A549 (cell line): ENCODE measurements at regions not wholly inside any gene's neighbourhood (a gene's known extent, or its start where the extent isn't known, plus 50 kb on each side); places are given as distances from the start of the nearest gene placed in this dataset.

ENCODE experiments used
- ATAC-seq, 2 experiments: fragments of 200-7000 bp in 1 of 2; fragments of >200 bp in 1 of 2; cut with Nextera tagmentation in 1 of 2; cut with Tn5 transposase in 1 of 2; 3 replicates each; pipeline versions ENCODE4 v1.8.0 to v1.9.1; 2018 to 2020; ENCODE audit warnings: mild to moderate bottlenecking in 1 of 2, moderate library complexity in 1 of 2
- CTCF ChIA-PET: fragments of 300-600 bp; sonication (Branson Sonifier 250); formaldehyde crosslinking; extraction: SDS; loops from one replicate; lab custom pipeline; 2021; ENCODE audit warnings: antibody characterized with exemption, inconsistent platforms; lab: Yijun Ruan, JAX
- POLR2A ChIA-PET: fragments of 350-600 bp; formaldehyde crosslinking; extraction: SDS; loops from one replicate; lab custom pipeline; 2021; ENCODE audit warnings: antibody characterized with exemption, inconsistent platforms; lab: Yijun Ruan, JAX
- DNase-seq, 2 experiments: peaks; one replicate each; pipeline versions ENCODE4 v3.0.0 to v3.0.0-alpha.2; 2011 to 2016; ENCODE audit warnings: low read depth in 1 of 2, low spot score in 1 of 2
- FAIRE-seq: peaks from 2 replicates; lab custom pipeline; 2011; peaks lifted over from hg19 to GRCh38; lab: Jason Lieb, UNC
- H3K27ac ChIP-seq, 2 experiments: fragments of >200 bp; sonication (Bioruptor Twin); formaldehyde crosslinking; 3 replicates each; pipeline ENCODE4 v1.5.1; 2016 to 2017
- H3K4me1 ChIP-seq: fragments of >200 bp; sonication (Bioruptor Twin); formaldehyde crosslinking; 3 replicates; pipeline ENCODE4 v1.6.1; 2016
- H3K4me2 ChIP-seq: fragments of >200 bp; sonication (Bioruptor Twin); formaldehyde crosslinking; 3 replicates; pipeline ENCODE4 v1.6.1; 2016
- H3K4me3 ChIP-seq: fragments of >200 bp; sonication (Bioruptor Twin); formaldehyde crosslinking; 3 replicates; pipeline ENCODE4 v1.5.1; 2016
- H3K9me3 ChIP-seq: fragments of >200 bp; sonication (Bioruptor Twin); formaldehyde crosslinking; 3 replicates; pipeline ENCODE4 v1.6.1; 2016
- BHLHE40 ChIP-seq: IDR thresholded peaks from 2 replicates; pipeline ENCODE4 v1.6.1; 2012; ENCODE audit warnings: low read depth, low read length, inconsistent platforms
- CBX2 ChIP-seq: fragments of 200-600 bp; sonication (generic); IDR thresholded peaks from 2 replicates; pipeline ENCODE4 v1.6.1; 2016; ENCODE audit warnings: low read depth, mild to moderate bottlenecking, borderline replicate concordance
- CEBPB ChIP-seq, 2 experiments: fragments of >200 bp in 1 of 2; sonication (Bioruptor Twin) in 1 of 2; formaldehyde crosslinking in 1 of 2; IDR thresholded peaks; 2 replicates each; pipeline ENCODE4 v1.6.1; 2012 to 2016
- CHD2 ChIP-seq: fragments of 150-350 bp; IDR thresholded peaks from 2 replicates; pipeline ENCODE4 v1.6.1; 2014; ENCODE audit warnings: low read length; ENCODE audit not compliant: partially characterized antibody
- EP300 ChIP-seq, 2 experiments: fragments of >200 bp; sonication (Bioruptor Twin); formaldehyde crosslinking; IDR thresholded peaks; 2 replicates in 1 of 2; 3 replicates in 1 of 2; pipeline ENCODE4 v1.6.1; 2016 to 2017
- FOSL2 ChIP-seq, 2 experiments: fragments of 450-650 bp in 1 of 2; fragments of >200 bp in 1 of 2; sonication (Bioruptor Twin) in 1 of 2; formaldehyde crosslinking; IDR thresholded peaks; 2 replicates each; pipeline versions ENCODE4 v1.5.0 to v1.6.1; 2016 to 2020; ENCODE audit warnings: mild to moderate bottlenecking in 1 of 2, moderate library complexity in 1 of 2
- HOXA7 ChIP-seq: fragments of 250-450 bp; sonication (Bioruptor Pico); IDR thresholded peaks from 2 replicates; pipeline ENCODE4 v1.5.0; 2020; ENCODE audit warnings: mild to moderate bottlenecking, moderate library complexity
- JUNB ChIP-seq: fragments of >200 bp; sonication (Bioruptor Twin); formaldehyde crosslinking; IDR thresholded peaks from 2 replicates; pipeline ENCODE4 v1.6.1; 2016
- KDM1A ChIP-seq: fragments of 200-600 bp; sonication (generic); IDR thresholded peaks from 2 replicates; pipeline ENCODE4 v1.6.1; 2016; ENCODE audit warnings: low read depth, mild to moderate bottlenecking
- KDM5A ChIP-seq: fragments of 200-600 bp; sonication (generic); IDR thresholded peaks from 2 replicates; pipeline ENCODE4 v1.6.1; 2016; ENCODE audit warnings: antibody characterized with exemption, mild to moderate bottlenecking
- MYC ChIP-seq: IDR thresholded peaks from 2 replicates; pipeline ENCODE4 v1.6.1; 2012; ENCODE audit warnings: mild to moderate bottlenecking, inconsistent platforms, low read length, improper control_type of control experiment, borderline replicate concordance
- POLR2A ChIP-seq: IDR thresholded peaks from 2 replicates; pipeline ENCODE4 v1.6.1; 2012; ENCODE audit warnings: mild to moderate bottlenecking, low read length
- RAD21 ChIP-seq, 2 experiments: fragments of >200 bp in 1 of 2; sonication (Bioruptor Twin) in 1 of 2; formaldehyde crosslinking in 1 of 2; IDR thresholded peaks in 1 of 2; conservative IDR thresholded peaks in 1 of 2; 2 replicates in 1 of 2; 3 replicates in 1 of 2; pipeline ENCODE4 v1.6.1; 2012 to 2018; ENCODE audit warnings: inconsistent platforms in 1 of 2
- RCOR1 ChIP-seq: fragments of 150-350 bp; IDR thresholded peaks from 2 replicates; pipeline ENCODE4 v1.6.1; 2014; ENCODE audit warnings: antibody characterized with exemption, low read length, low read depth
- ZFP36 ChIP-seq: fragments of 450-650 bp; IDR thresholded peaks from 2 replicates; pipeline ENCODE4 v1.6.1; 2014; ENCODE audit warnings: borderline replicate concordance; ENCODE audit not compliant: partially characterized antibody
- WGBS: methylation state at CpG from one replicate; pipeline ENCODE4 v1.1.6; 2017; ENCODE audit errors: missing lambda C conversion rate; 5-methylcytosine and 5-hydroxymethylcytosine counted together
- TF ChIP-seq, protein P1 (sequence below): IDR thresholded peaks from 2 replicates; pipeline ENCODE4 v1.6.1; 2012
- TF ChIP-seq, protein P2 (sequence below): fragments of 200-600 bp; sonication (generic); IDR thresholded peaks from 2 replicates; pipeline ENCODE4 v1.6.1; 2016; ENCODE audit warnings: antibody characterized with exemption, mild to moderate bottlenecking, moderate library complexity
- TF ChIP-seq, protein P3 (sequence below): fragments of >200 bp; sonication (Bioruptor Twin); formaldehyde crosslinking; IDR thresholded peaks from 3 replicates; pipeline ENCODE4 v1.6.1; 2016

DNA sequence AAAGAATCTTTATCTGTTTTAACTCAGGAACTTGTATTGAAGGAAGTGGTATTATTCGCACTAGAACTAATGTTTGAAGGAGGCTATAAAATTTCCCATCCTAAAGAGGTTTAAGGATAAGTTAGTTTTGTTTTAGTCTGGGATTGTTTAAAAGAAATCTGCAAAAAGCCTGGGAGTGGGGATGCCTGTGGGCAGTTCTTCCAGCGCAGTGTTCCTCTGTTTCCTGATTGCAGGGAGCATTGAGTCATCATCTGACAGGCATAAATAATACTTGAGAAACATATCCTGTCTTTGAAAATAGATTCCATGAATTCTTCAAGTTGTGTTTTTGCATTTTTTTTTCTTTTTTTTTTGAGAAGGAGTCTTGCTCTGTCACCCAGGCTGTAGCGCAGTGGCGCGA is 350.8 kb upstream of the PTBP2 start:
- no peak for TF ChIP-seq HOXA7 (CRISPR knock-in tag)
- peak in 1 of 2 experiments; percentile 16; a peak in 1 of 4 replicates for TF ChIP-seq CEBPB (IDR thresholded peaks at IDR 0.05)
- 0 out of 2 replicates have a peak, but pooled peaks have one; percentile 7 for TF ChIP-seq JUNB
- 78% methylated on average over 5 of the region's 5 CpGs for WGBS
- ChIA-PET POLR2A (no interaction called here), CTCF (no interaction called here)
- FAIRE-seq (no peak), ATAC-seq (no peak; a peak in 1 of 6 replicates), DNase-seq (peak in 1 of 2 experiments; percentile 7)
- Histone ChIP-seq H3K27ac (no peak overlapping the region), H3K4me3 (no peak overlapping the region), H3K4me2 (no peak overlapping the region), H3K9me3 (no peaks in the 10 kb centered on the region), H3K4me1 (no peaks in the 10 kb centered on the region)

DNA sequence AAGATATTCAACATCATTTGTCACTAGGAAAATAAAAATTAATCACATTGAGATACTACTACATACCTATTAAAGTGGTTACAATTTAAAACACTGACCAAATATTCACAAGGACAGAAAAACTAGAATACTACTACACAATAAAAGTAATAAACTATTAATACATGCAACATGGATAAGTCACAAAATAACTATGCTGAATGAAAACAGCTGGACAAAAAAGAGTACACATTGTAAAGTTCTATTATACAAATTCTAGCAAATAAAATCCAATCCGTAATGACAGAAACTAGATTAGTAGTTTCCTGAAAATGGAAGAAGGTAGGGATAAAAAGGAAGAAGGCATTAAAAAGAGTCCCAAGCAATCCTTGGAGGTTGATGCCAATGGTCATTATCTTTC is 348.7 kb upstream of the PTBP2 start:
- 79% methylated on average over 1 of the region's 1 CpG for WGBS
- DNase-seq (no peak), FAIRE-seq (no peak), ATAC-seq (no peak)
- H3K4me3 ChIP-seq, result no peak overlapping the region
- no peaks in the 10 kb centered on the region for H3K9me3 ChIP-seq
- no peak overlapping the region for H3K27ac ChIP-seq
- H3K4me2 ChIP-seq, result no peak overlapping the region
- CTCF ChIA-PET, result no interaction called here
- TF ChIP-seq, protein P1, sequence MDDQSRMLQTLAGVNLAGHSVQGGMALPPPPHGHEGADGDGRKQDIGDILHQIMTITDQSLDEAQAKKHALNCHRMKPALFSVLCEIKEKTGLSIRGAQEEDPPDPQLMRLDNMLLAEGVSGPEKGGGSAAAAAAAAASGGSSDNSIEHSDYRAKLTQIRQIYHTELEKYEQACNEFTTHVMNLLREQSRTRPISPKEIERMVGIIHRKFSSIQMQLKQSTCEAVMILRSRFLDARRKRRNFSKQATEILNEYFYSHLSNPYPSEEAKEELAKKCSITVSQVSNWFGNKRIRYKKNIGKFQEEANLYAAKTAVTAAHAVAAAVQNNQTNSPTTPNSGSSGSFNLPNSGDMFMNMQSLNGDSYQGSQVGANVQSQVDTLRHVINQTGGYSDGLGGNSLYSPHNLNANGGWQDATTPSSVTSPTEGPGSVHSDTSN, result no peak
- no peak for TF ChIP-seq MYC
- TF ChIP-seq CBX2, result no peak
- TF ChIP-seq KDM5A, result no peak
- TF ChIP-seq RAD21 (conservative IDR thresholded peaks at IDR 0.05 in 1 of 2, IDR thresholded peaks at IDR 0.05 in 1 of 2), result no peak
- no peak for TF ChIP-seq KDM1A
- TF ChIP-seq, protein P2, sequence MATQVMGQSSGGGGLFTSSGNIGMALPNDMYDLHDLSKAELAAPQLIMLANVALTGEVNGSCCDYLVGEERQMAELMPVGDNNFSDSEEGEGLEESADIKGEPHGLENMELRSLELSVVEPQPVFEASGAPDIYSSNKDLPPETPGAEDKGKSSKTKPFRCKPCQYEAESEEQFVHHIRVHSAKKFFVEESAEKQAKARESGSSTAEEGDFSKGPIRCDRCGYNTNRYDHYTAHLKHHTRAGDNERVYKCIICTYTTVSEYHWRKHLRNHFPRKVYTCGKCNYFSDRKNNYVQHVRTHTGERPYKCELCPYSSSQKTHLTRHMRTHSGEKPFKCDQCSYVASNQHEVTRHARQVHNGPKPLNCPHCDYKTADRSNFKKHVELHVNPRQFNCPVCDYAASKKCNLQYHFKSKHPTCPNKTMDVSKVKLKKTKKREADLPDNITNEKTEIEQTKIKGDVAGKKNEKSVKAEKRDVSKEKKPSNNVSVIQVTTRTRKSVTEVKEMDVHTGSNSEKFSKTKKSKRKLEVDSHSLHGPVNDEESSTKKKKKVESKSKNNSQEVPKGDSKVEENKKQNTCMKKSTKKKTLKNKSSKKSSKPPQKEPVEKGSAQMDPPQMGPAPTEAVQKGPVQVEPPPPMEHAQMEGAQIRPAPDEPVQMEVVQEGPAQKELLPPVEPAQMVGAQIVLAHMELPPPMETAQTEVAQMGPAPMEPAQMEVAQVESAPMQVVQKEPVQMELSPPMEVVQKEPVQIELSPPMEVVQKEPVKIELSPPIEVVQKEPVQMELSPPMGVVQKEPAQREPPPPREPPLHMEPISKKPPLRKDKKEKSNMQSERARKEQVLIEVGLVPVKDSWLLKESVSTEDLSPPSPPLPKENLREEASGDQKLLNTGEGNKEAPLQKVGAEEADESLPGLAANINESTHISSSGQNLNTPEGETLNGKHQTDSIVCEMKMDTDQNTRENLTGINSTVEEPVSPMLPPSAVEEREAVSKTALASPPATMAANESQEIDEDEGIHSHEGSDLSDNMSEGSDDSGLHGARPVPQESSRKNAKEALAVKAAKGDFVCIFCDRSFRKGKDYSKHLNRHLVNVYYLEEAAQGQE, result no peak
- TF ChIP-seq, protein P3, sequence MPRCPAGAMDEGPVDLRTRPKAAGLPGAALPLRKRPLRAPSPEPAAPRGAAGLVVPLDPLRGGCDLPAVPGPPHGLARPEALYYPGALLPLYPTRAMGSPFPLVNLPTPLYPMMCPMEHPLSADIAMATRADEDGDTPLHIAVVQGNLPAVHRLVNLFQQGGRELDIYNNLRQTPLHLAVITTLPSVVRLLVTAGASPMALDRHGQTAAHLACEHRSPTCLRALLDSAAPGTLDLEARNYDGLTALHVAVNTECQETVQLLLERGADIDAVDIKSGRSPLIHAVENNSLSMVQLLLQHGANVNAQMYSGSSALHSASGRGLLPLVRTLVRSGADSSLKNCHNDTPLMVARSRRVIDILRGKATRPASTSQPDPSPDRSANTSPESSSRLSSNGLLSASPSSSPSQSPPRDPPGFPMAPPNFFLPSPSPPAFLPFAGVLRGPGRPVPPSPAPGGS, result no peak
- TF ChIP-seq BHLHE40, result no peak
- TF ChIP-seq EP300 (IDR thresholded peaks at IDR 0.05), result no peak
- no peak for TF ChIP-seq ZFP36
- TF ChIP-seq CEBPB (IDR thresholded peaks at IDR 0.05), result no peak
- TF ChIP-seq CHD2, result no peak
- no peak for TF ChIP-seq POLR2A
- H3K4me1 ChIP-seq, result no peaks in the 10 kb centered on the region
- POLR2A ChIA-PET, result no interaction called here

DNA sequence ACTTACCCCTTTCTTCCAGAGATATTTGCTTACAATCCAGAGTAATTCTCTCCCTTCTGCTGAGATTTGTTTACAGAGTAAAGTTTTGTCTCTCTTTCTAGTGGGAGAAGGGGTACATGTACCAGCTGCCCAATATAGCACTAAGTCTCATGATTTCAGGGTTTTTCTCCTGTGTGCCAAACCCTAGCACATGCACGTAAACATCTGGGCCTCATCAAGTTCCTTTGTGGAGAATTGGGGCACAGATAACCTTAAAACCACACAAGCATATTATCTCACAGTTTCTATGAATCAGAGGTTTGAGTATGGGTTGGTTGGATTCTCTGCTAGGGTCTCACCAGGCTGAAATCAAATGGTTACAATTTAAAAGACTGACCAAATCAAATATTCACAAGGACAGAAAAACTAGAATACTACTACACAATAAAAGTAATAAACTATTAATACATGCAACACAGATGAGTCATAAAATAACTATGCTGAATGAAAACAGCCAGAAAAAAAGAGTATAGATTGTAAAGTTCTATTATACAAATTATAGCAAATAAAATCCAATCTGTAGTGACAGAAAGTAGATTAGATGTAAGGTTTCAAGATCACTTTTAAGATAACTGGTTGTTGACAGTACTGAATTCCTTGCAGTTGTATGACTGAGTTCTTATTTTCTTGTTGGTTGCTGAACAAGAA is 347.4 kb upstream of the PTBP2 start:
- no peak for ATAC-seq
- no peak overlapping the region for H3K4me3 ChIP-seq
- TF ChIP-seq RCOR1 (no peak), FOSL2 (IDR thresholded peaks at IDR 0.05) (no peak), FOSL2 (CRISPR knock-in tag; IDR thresholded peaks at IDR 0.05) (0 out of 2 replicates have a peak, but pooled peaks have one; percentile 13)
- FAIRE-seq, result no peak
- 100% methylated on average over 1 of the region's 1 CpG for WGBS
- DNase-seq, result no peak
- H3K27ac ChIP-seq, result no peak overlapping the region
- POLR2A ChIA-PET, result no interaction called here
- no peak overlapping the region for H3K4me2 ChIP-seq
- CTCF ChIA-PET, result no interaction called here
- H3K9me3 ChIP-seq, result no peaks in the 10 kb centered on the region
- no peaks in the 10 kb centered on the region for H3K4me1 ChIP-seq
